ENCODE measurements at regions not wholly inside any gene's neighbourhood (a gene's known extent, or its start where the extent isn't known, plus 50 kb on each side); places are given as distances from the start of the nearest gene placed in this dataset.

DNA sequence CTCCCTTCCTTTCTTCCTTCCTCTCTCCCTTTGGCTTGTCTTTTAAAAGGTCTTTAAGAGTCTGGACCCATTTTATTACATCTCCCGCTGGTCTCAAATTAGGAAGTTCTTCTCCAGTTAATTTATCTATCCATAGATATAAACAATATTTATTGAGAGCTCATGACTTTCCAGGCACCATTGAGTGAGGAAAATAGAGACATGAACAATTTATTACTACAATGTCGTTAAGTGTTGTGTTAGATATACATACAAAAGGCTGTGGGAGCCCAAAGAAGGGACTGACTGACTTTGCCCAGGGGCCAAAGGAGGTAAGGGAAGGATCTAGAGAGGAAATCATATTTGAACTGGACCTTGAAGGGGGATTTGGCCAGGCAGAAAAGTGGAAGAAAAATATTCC, 51.6 kb upstream of the DEUP1 start:
- TF ChIP-seq, protein P1, sequence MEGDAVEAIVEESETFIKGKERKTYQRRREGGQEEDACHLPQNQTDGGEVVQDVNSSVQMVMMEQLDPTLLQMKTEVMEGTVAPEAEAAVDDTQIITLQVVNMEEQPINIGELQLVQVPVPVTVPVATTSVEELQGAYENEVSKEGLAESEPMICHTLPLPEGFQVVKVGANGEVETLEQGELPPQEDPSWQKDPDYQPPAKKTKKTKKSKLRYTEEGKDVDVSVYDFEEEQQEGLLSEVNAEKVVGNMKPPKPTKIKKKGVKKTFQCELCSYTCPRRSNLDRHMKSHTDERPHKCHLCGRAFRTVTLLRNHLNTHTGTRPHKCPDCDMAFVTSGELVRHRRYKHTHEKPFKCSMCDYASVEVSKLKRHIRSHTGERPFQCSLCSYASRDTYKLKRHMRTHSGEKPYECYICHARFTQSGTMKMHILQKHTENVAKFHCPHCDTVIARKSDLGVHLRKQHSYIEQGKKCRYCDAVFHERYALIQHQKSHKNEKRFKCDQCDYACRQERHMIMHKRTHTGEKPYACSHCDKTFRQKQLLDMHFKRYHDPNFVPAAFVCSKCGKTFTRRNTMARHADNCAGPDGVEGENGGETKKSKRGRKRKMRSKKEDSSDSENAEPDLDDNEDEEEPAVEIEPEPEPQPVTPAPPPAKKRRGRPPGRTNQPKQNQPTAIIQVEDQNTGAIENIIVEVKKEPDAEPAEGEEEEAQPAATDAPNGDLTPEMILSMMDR (optimal IDR thresholded peaks at IDR 0.05 in 1 of 3, IDR thresholded peaks at IDR 0.05 in 1 of 3, conservative IDR thresholded peaks at IDR 0.05 in 1 of 3; ENCODE audit: extremely low read depth in 1 of 3, insufficient read depth in 2 of 3, low read length in 3 of 3) = no peak
- no peak for TF ChIP-seq EZH2 (IDR thresholded peaks at IDR 0.05; ENCODE audit: low read length)
